GM12878 (cell line): ENCODE measurements at regions not wholly inside any gene's neighbourhood (a gene's known extent, or its start where the extent isn't known, plus 50 kb on each side); places are given as distances from the start of the nearest gene placed in this dataset.
"Not testable (repeated sequence)": the region's sequence is repeated elsewhere in the genome, so short reads cannot be mapped to it uniquely, and the experiment has no call there.

Experiments used
- ATAC-seq: fragments of 200-7000 bp; cut with Tn5 transposase; 3 replicates; pipeline ENCODE4 v1.9.1; 2020; ENCODE audit warnings: mild to moderate bottlenecking, moderate library complexity
- BruUV-seq: library from RNA; stranded (reverse); fragments of 400-500 nt; replicated peaks from 2 replicates; lab custom pipeline; 2021; lab: Mats Ljungman, UMichigan
- CTCF ChIA-PET: fragments of 300-600 bp; sonication (Branson Sonifier 250); formaldehyde crosslinking; extraction: SDS; loops from one replicate; lab custom pipeline; 2021; ENCODE audit warnings: inconsistent platforms; lab: Yijun Ruan, JAX
- POLR2A ChIA-PET: fragments of 350-600 bp; formaldehyde crosslinking; extraction: SDS; loops from one replicate; lab custom pipeline; 2021; ENCODE audit warnings: inconsistent platforms; lab: Charles Lee
- RAD21 ChIA-PET: fragments of 300-600 bp; sonication (Branson Sonifier 250); formaldehyde crosslinking; loops from one replicate; lab custom pipeline; 2023; ENCODE audit warnings: antibody characterized with exemption; ENCODE audit not compliant: unreplicated experiment; lab: Charles Lee
- SMC1A ChIA-PET: fragments of 300-600 bp; sonication (Branson Sonifier 250); formaldehyde crosslinking; loops from one replicate; lab custom pipeline; 2023; ENCODE audit not compliant: unreplicated experiment, uncharacterized antibody; lab: Charles Lee
- DNase-seq: peaks from one replicate; pipeline ENCODE4 v3.0.0-alpha.2; 2011; ENCODE audit warnings: low read depth, low spot score
- FAIRE-seq: peaks from 3 replicates; lab custom pipeline; 2011; peaks lifted over from hg19 to GRCh38; lab: Jason Lieb, UNC
- H2AFZ ChIP-seq: 2 replicates; pipeline ENCODE4 v1.6.0; 2011; ENCODE audit warnings: low read depth, low read length, control low read depth; ENCODE audit not compliant: control insufficient read depth
- H3K27ac ChIP-seq: 2 replicates; pipeline ENCODE4 v1.5.1; 2011; ENCODE audit warnings: control low read depth; ENCODE audit not compliant: control insufficient read depth, insufficient read depth
- H3K27me3 ChIP-seq, 2 experiments: replicated peaks in 1 of 2; 2 replicates each; pipeline versions ENCODE4 v1.6.0 to v1.6.1; 2011; ENCODE audit warnings: low read length in 1 of 2; ENCODE audit not compliant: control insufficient read depth in 2 of 2, insufficient read depth in 2 of 2
- H3K36me3 ChIP-seq, 2 experiments: 2 replicates each; pipeline ENCODE4 v1.5.1; 2011; ENCODE audit warnings: low read length in 1 of 2; ENCODE audit not compliant: control insufficient read depth in 2 of 2, insufficient read depth in 2 of 2
- H3K4me1 ChIP-seq: 2 replicates; pipeline ENCODE4 v1.6.1; 2011; ENCODE audit warnings: mild to moderate bottlenecking, low read length, moderate library complexity, mixed read lengths; ENCODE audit not compliant: control insufficient read depth, insufficient read depth
- H3K4me2 ChIP-seq: 2 replicates; pipeline ENCODE4 v1.6.0; 2011; ENCODE audit warnings: control low read depth; ENCODE audit not compliant: control insufficient read depth, insufficient read depth
- H3K4me3 ChIP-seq: fragments of 200-600 bp; sonication (generic); 2 replicates; pipeline ENCODE4 v1.5.1; 2016
- H3K79me2 ChIP-seq: 2 replicates; pipeline ENCODE4 v1.6.0; 2011; ENCODE audit warnings: low read length; ENCODE audit not compliant: control insufficient read depth, insufficient read depth
- H3K9ac ChIP-seq: 2 replicates; pipeline ENCODE4 v1.8.0; 2011; ENCODE audit warnings: low read length, control low read depth, mixed read lengths; ENCODE audit not compliant: control insufficient read depth, insufficient read depth
- H3K9me3 ChIP-seq: replicated peaks from 3 replicates; pipeline ENCODE4 v1.5.1; 2011; ENCODE audit warnings: mild to moderate bottlenecking, low read length; ENCODE audit not compliant: control insufficient read depth, insufficient read depth
- H4K20me1 ChIP-seq: 2 replicates; pipeline ENCODE4 v1.6.0; 2011; ENCODE audit not compliant: control insufficient read depth, insufficient read depth
- BCL11A ChIP-seq: IDR thresholded peaks from 2 replicates; pipeline ENCODE4 v1.6.1; 2011; ENCODE audit warnings: low read depth, low read length
- BMI1 ChIP-seq: fragments of 450-650 bp; IDR thresholded peaks from 2 replicates; pipeline ENCODE4 v1.6.1; 2016; ENCODE audit warnings: mild to moderate bottlenecking, moderate library complexity, borderline replicate concordance
- CBX3 ChIP-seq: fragments of 200-600 bp; sonication (generic); IDR thresholded peaks from 2 replicates; pipeline ENCODE4 v1.6.1; 2016; ENCODE audit warnings: low read depth, borderline replicate concordance
- ESRRA ChIP-seq: IDR thresholded peaks from 2 replicates; pipeline ENCODE4 v1.6.1; 2012; ENCODE audit warnings: mild to moderate bottlenecking, low read length, improper control_type of control experiment
- EZH2 ChIP-seq: IDR thresholded peaks from 2 replicates; pipeline ENCODE4 v1.6.1; 2012; ENCODE audit warnings: low read depth, mild to moderate bottlenecking, control low read depth, inconsistent platforms, low read length, borderline replicate concordance; ENCODE audit not compliant: control insufficient read depth
- NFIC ChIP-seq: IDR thresholded peaks from 2 replicates; pipeline ENCODE4 v1.6.1; 2012; ENCODE audit warnings: low read depth, mild to moderate bottlenecking, inconsistent platforms, low read length, moderate library complexity
- NFXL1 ChIP-seq: fragments of 450-650 bp; IDR thresholded peaks from 2 replicates; pipeline ENCODE4 v1.6.1; 2017; ENCODE audit warnings: antibody characterized with exemption, mild to moderate bottlenecking, borderline replicate concordance
- RBBP5 ChIP-seq: fragments of 200-600 bp; sonication (generic); conservative IDR thresholded peaks from 2 replicates; pipeline ENCODE4 v1.6.1; 2016
- SPI1 ChIP-seq: IDR thresholded peaks from 2 replicates; pipeline ENCODE4 v1.6.1; 2011; ENCODE audit warnings: low read depth, mild to moderate bottlenecking, low read length, moderate library complexity, borderline replicate concordance; ENCODE audit not compliant: insufficient read depth
- TBL1XR1 ChIP-seq: IDR thresholded peaks from 2 replicates; pipeline ENCODE4 v1.6.1; 2012; ENCODE audit warnings: low read depth, low read length, improper control_type of control experiment
- ZNF207 ChIP-seq: fragments of 450-650 bp; IDR thresholded peaks from 2 replicates; pipeline ENCODE4 v1.6.1; 2014; ENCODE audit warnings: antibody characterized with exemption, mild to moderate bottlenecking, borderline replicate concordance
- WGBS: methylation state at CpG from one replicate; pipeline ENCODE4 v1.1.6; 2016; ENCODE audit warnings: low lambda C conversion rate; ENCODE audit not compliant: insufficient replicate concordance, insufficient coverage; ENCODE audit errors: missing lambda C conversion rate; 5-methylcytosine and 5-hydroxymethylcytosine counted together
- in situ Hi-C: fragments of 300-500 bp; cut with MboI; formaldehyde crosslinking; loops from 9 replicates; pipeline ENCODE4 v1.14.3; 2018; ENCODE audit warnings: mixed read lengths
- intact Hi-C: fragments of 100-400 bp; cut with micrococcal nuclease; formaldehyde crosslinking; loops from one replicate; pipeline ENCODE4 v1.14.2; 2022; ENCODE audit not compliant: unreplicated experiment
- TF ChIP-seq, protein P1 (sequence below): fragments of 450-650 bp; IDR thresholded peaks from 2 replicates; pipeline ENCODE4 v1.6.1; 2017; ENCODE audit warnings: mild to moderate bottlenecking
- TF ChIP-seq, protein P2 (sequence below): IDR thresholded peaks from 2 replicates; pipeline ENCODE4 v1.6.1; 2012; ENCODE audit warnings: mild to moderate bottlenecking, low read depth, low read length

DNA sequence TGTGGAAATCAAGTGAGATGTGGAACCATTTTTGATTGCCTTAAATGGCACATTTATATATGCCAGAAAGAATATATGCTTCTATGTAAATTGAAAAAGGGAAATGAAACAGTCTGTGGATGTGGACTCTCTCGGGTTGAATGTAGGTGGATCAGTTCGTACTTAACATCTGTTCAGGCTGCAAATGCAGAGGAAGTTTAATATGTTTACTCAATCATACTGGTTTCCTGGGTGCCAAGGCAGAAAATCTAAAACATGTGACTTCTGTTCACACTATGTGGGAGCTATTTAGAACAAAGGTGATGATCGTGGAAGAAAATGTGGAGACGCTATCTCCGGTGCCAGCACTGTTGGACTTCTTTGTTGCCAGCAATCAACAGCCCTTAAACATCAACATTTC is 1809.9 kb downstream of the ARAP2 start:
- H3K9me3 ChIP-seq, H3K9ac ChIP-seq, H4K20me1 ChIP-seq, in situ Hi-C loops, H3K4me1 ChIP-seq, H3K79me2 ChIP-seq, CTCF ChIA-PET, H3K36me3 ChIP-seq, H3K27ac ChIP-seq, intact Hi-C loops, H3K27me3 ChIP-seq, H2AFZ ChIP-seq, H3K4me2 ChIP-seq, H3K4me3 ChIP-seq, RAD21 ChIA-PET: not testable (repeated sequence)
- POLR2A ChIA-PET, result interaction anchor here (0.9 kb wide), 1 partner anchor 9 kb away, joined by 3 read pairs; no protein-coding TSS in a partner anchor
- WGBS, result 39% methylated on average over 5 of the region's 5 CpGs
- peak; percentile 85 for ATAC-seq
- peak; percentile 61; the same call in 1 of the 2 replicates for TF ChIP-seq SPI1
- TF ChIP-seq, all 136 proteins: peak for 1; not testable (repeated sequence) for 135
- not testable (repeated sequence) for FAIRE-seq, BruUV-seq, DNase-seq
- SMC1A ChIA-PET, result interaction anchor here (0.9 kb wide), 1 partner anchor 13 kb away, joined by 3 read pairs; no protein-coding TSS in a partner anchor

DNA sequence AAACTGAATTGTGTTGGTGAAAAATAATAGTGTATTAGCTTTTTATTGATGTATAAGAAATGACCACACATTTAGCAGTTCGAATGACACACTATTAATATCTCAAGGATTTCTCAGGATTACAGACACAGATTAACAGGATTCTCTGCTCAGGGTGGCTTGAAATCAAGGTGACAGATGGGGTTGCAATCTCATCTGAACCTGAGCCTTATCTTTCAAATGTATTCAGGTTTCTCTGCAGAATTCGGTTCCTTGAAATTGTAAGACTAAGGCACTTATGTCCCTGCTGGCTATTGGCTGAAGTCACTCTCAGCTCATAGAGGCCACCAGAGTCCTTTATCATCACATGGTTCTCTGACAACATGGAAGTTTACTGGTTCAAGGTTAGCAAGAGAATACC is 1780.1 kb downstream of the ARAP2 start:
- in situ Hi-C loops, result no loop called here
- Histone ChIP-seq H2AFZ (no peak overlapping the region), H3K79me2 (no peaks in the 10 kb centered on the region), H3K4me1 (no peaks in the 10 kb centered on the region), H3K4me3 (no peak overlapping the region), H3K9me3 (no peaks in the 10 kb centered on the region), H3K9ac (no peak overlapping the region), H3K36me3 (no peaks in the 10 kb centered on the region), H3K4me2 (no peak overlapping the region), H4K20me1 (no peaks in the 10 kb centered on the region), H3K27ac (no peak overlapping the region), H3K27me3 (no peaks in the 10 kb centered on the region)
- CTCF ChIA-PET, result no interaction called here
- ATAC-seq, result no peak
- DNase-seq, result no peak
- POLR2A ChIA-PET, result no interaction called here
- FAIRE-seq, result no peak
- BruUV-seq, result no TSS peak
- 0% methylated on average over 2 of the region's 2 CpGs for WGBS
- intact Hi-C loops, result no loop called here
- SMC1A ChIA-PET, result no interaction called here
- RAD21 ChIA-PET, result no interaction called here
- TF ChIP-seq, protein P1, sequence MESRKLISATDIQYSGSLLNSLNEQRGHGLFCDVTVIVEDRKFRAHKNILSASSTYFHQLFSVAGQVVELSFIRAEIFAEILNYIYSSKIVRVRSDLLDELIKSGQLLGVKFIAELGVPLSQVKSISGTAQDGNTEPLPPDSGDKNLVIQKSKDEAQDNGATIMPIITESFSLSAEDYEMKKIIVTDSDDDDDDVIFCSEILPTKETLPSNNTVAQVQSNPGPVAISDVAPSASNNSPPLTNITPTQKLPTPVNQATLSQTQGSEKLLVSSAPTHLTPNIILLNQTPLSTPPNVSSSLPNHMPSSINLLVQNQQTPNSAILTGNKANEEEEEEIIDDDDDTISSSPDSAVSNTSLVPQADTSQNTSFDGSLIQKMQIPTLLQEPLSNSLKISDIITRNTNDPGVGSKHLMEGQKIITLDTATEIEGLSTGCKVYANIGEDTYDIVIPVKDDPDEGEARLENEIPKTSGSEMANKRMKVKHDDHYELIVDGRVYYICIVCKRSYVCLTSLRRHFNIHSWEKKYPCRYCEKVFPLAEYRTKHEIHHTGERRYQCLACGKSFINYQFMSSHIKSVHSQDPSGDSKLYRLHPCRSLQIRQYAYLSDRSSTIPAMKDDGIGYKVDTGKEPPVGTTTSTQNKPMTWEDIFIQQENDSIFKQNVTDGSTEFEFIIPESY, result no peak
- TF ChIP-seq NFIC, result no peak
- no peak for TF ChIP-seq TBL1XR1
- TF ChIP-seq, protein P2, sequence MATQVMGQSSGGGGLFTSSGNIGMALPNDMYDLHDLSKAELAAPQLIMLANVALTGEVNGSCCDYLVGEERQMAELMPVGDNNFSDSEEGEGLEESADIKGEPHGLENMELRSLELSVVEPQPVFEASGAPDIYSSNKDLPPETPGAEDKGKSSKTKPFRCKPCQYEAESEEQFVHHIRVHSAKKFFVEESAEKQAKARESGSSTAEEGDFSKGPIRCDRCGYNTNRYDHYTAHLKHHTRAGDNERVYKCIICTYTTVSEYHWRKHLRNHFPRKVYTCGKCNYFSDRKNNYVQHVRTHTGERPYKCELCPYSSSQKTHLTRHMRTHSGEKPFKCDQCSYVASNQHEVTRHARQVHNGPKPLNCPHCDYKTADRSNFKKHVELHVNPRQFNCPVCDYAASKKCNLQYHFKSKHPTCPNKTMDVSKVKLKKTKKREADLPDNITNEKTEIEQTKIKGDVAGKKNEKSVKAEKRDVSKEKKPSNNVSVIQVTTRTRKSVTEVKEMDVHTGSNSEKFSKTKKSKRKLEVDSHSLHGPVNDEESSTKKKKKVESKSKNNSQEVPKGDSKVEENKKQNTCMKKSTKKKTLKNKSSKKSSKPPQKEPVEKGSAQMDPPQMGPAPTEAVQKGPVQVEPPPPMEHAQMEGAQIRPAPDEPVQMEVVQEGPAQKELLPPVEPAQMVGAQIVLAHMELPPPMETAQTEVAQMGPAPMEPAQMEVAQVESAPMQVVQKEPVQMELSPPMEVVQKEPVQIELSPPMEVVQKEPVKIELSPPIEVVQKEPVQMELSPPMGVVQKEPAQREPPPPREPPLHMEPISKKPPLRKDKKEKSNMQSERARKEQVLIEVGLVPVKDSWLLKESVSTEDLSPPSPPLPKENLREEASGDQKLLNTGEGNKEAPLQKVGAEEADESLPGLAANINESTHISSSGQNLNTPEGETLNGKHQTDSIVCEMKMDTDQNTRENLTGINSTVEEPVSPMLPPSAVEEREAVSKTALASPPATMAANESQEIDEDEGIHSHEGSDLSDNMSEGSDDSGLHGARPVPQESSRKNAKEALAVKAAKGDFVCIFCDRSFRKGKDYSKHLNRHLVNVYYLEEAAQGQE, result no peak
- TF ChIP-seq ESRRA, result no peak
- TF ChIP-seq ZNF207, result no peak
- no peak for TF ChIP-seq BCL11A
- no peak for TF ChIP-seq BMI1
- TF ChIP-seq CBX3, result no peak
- TF ChIP-seq EZH2, result no peak
- TF ChIP-seq NFXL1, result no peak
- no peak for TF ChIP-seq RBBP5
